Muscle of arm (tissue), 1 donor: ENCODE measurements at regions not wholly inside any gene's neighbourhood (a gene's known extent, or its start where the extent isn't known, plus 50 kb on each side); places are given as distances from the start of the nearest gene placed in this dataset.
"Not testable (repeated sequence)": the region's sequence is repeated elsewhere in the genome, so short reads cannot be mapped to it uniquely, and the experiment has no call there.

Experiments used
- DNase-seq: peaks from one replicate; pipeline ENCODE4 v3.0.0-alpha.2; 2013

DNA sequence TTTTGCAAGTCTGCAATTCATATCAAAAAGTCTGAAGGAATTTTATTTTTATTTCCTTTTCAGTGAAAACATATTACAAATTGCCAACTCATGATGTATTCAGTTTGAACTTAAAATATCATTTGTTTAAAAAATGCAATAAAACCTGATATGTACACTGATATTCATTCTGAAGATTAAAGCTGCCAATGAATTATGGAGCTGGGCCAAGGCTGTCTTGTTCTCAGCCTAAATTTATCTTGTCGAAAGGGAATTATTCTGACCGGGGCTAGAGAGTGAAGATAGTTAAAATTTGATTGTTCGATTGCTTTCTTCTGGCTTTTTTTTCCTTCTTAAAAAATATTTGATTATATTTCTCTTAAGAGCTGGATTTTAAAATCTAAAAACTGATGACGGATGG lies 54.0 kb upstream of the RBFOX1 start:
- DNase-seq, result no peak

DNA sequence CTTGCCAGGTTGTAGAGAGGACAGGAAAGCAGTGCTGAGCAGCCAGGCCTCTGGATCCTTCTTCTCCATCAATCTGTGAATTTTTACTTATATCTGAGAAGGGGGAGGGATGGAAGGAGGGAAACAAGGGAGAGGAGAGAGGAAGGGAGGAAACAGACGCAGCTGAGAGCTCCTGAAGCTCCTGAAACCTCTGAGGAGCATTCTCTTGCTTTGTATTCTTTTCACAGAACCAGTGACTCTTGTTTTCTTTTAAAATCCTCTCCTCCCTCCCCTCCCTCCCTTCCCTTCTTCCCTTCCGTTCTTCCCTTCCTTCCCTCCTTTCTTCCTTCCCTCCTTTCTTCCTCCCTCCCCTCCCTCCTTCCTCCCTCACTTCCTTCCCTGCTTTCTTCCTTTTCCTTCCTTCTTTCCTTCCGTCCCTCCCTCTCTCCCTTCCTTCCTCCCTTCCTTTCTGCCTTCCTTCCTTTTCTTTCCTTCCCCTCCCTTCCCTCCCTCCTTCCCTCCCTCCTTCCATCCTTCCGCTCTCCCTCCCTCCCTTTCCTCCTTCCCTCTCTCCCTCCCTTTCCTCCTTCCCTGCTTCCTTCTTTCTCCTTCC lies 60.0 kb upstream of the RBFOX1 start:
- no peak for DNase-seq

DNA sequence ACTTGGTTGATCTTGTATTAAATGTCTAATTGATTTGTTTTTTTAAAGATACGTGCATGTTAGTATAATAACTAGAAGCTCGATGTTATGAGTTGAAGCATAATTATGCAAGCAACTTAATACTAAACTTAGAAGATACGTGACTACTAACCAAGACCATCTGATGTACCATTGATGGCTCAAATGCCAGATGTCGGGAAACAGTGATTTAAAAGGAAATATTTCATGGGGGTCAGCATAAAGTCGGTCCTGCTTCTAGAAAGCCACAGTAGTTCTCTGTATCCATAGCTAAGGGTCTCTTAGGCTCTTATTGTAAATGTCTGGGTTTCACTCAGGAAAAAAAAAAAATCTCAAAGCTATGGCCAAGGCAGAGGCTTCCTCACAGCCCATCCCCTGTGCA lies 61.2 kb upstream of the RBFOX1 start:
- no peak for DNase-seq

DNA sequence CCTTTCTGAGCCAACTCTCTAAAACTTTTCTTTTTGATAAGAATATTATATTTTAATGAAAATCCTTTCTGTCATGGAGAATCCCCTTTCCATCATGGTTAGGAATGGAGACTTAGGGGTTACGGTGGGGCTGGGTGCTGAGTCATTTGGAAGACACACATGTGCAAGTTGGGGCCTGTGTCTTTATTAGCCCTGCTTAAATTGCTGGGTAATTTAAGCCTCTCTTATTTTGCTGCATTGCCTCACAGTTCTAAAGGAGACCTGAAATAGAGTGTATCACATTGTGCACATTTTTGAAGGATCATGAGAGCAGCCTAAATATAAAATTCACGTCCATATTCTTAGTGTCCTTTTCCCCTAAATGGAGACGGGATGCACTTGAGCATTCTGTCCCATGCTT lies 61.8 kb upstream of the RBFOX1 start:
- DNase-seq, result no peak

DNA sequence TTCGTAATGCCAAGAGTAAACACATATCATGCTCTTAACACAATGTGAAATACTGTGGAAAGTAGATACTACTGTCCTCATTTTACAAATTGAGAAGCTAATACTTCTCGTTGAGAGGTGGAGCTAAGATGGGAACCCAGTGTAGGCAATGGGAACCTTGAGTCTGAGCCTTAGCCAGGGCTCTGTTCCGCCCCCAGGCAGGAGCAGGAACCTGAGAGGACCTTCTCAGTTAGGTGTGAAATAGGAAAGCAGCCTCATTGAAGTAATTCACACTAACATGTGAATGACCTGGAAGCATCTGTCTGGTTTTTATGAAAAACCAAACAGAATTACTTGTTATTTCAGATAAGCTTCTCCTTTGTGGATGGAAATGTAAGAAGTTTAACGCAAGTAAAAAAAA lies 62.6 kb upstream of the RBFOX1 start:
- DNase-seq, result no peak

DNA sequence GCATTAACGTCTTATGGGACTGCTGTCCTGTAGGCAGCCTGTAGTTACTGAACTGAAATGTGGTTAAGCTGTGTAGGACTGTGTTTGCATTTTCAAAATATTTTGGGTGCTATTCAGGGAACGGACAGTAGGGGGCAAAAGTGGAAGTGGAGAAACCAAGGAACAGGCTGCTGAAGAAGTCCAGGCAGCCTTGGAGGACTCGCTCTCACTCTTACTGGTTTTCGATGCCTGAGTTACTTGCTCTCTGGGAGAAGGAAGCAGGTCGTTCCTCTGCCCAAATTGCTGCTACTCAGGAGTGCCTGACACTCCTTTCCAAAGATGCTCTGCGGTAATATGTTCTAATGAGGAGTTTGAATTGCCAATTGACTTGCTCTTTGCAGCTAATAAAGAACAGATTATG lies 64.5 kb upstream of the RBFOX1 start:
- DNase-seq, result peak; percentile 43

DNA sequence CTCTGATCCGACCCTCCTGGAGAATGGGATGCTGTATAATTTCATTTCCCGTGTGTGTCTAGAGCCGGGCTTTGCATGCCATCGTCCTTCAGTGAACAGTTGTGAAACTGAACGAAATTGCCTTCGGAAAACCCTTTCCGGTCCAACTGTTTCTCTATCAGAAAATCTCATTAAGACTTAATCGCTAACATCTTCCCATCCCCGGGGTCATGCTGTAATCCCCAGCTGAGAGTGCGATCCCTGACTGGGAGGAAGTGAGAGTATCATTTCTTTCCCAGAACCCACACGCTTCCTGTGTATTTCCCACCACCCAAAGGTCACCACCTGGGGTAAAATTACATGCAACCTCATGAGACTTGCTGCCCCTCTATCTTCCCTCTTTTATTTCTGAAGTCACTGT lies 75.6 kb upstream of the RBFOX1 start:
- DNase-seq, result no peak

DNA sequence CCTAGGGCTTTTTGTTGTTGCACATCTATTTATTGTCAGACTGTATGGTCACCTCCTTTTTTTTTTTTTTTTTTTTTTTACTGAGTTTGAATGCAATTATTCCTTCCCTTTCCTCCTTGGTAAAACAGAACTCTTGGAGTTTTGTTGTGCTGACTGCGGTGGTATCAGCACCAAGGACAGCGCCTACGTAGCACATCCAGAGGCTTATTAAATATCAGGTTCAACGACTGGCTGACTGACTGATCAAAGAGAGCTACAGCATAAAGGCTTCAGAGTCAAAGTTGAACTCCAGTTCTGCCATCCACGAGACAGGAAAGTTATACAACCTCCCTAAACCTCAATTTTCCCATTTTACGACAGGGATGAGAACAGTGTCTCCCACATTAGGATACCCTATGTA lies 86.1 kb upstream of the RBFOX1 start:
- peak; percentile 25 for DNase-seq

DNA sequence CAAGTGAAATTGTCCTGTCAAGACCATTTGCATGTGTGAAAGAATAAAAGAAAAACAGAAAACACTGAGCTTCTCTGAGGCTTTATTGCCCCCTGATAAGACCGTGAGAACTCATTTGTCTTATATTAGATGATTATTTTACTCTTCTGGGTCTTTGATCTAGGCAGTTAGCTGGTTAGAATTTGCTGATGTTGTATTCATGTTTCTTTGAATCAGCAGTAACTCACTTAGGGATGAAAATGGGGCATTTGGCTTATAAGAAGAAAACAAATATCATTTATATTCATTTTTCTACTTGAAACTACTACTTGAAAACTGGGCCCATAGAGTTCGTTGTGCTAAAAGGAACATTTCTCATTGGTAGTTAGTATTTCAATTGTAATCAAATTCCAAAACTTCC lies 93.1 kb upstream of the RBFOX1 start:
- DNase-seq, result no peak

DNA sequence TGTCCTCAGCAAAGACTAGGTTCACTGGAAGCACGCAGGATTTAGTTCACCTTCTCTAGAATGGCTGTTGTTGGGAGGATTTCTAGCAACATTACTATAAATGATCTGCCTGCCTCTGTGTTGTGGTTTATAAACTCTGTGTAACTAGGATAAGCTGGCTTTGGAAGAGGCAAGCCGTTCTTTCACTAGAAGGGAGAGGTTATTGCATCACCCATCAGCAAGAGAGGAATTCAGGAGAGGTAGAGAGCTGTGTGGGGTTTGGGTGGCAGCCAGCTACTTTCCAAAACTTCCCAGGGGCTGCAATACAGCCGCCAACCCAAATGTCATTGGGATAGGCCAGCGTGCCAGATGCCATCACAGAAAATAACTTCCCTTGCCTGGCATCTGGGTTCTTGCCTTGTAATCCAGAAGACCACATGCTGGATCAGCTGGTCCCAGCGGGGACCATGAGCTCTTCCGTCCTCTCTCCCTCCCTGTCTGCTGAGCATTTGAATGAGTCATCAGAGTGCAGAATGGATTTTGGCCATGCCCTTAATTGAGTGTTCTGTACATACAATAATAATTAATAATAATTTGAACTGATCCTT lies 95.7 kb upstream of the RBFOX1 start:
- DNase-seq, result no peak

DNA sequence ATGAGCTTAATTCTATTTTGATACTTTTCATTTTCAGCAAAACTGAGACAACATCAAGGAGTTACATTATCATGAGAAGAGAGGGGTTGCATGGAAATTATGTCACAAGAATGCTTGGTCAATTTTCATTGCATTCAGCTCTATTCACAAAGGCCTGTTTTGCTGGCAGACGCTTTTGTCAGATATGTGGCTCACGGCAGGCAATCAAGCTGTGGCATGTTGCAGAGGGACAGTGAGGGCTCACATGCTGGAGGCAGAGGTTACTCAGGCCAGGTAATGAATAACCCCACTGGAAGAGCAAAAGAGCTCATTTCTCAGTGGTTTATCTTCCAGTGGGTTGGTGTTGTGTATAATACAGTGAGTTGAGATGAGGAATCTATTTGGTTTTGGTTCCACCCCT lies 98.7 kb upstream of the RBFOX1 start:
- no peak for DNase-seq

DNA sequence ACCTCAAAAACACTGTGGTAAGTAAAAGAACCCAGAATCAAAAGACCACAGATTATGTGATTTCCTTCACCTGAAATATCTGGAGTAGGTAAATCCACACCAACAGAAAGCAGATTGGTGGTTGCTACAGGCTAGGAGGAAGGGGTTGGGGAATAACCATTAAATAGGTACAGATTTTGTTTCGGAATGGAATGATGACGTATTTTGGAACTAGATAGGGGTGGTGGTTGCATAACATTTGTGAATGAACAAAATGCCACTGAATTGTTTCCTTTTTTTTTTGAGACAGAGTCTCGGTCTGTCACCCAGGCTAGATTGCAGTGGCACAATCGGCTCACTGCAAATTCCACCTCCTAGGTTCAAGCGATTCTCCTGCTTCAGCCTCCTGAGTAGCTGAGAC lies 100.9 kb upstream of the RBFOX1 start:
- DNase-seq, result no peak

DNA sequence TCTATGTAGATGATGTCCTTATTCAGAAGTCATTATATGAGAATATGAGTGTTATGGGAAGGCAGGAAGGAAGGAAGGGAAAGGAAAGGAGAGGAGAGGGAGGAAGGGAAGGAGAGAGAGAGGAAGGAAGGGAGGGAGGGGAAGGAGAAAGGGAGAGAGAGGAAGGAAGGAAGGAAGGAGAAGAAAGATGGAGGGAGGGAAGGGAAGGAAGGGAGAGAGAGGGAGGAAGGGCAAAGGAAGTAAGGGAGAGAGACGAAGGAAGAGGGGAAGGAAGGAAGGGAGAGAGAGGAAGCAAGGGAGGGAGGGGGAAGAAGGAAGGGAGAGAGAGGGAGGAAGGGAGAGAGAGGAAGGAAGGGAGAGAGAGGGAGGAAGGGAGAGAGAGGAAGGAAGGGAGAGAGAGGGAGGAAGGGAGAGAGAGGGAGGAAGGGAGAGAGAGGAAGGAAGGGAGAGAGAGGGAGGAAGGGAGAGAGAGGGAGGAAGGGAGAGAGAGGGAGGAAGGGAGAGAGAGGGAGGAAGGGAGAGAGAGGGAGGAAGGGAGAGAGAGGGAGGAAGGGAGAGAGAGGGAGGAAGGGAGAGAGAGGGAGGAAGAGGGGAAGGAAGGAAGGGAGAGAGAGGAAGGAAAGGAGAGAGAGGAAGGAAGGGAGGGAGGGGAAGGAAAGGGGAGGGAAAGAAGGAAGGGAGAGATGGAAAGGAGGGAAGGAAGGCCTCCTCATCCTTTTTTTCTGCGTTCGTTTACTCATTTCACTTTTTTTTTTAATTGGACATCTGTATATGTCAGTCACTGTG lies 103.0 kb upstream of the RBFOX1 start:
- not testable (repeated sequence) for DNase-seq

DNA sequence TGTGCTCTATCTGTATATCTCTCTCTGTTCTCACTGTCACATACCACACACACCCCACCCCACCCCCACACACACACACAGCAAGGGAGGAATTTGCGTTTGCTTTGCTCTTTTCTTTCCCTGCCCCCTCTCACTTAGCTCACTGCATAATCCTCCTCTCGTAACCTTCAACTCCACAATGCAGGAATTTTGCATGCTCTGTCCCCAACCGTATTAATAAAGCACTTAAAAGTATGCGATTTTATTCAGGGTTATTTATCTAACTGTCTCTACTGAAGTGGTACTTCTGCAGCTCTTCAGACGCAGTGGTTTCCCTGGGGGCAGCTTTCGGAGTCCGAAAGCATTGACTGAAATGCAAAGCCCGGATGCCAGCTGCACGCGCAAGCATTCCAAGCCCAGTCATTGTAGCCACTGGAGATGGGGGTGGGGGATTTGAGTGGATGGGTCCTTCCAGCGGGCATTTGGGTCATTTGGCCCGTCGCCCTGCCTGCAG lies 105.4 kb upstream of the RBFOX1 start:
- no peak for DNase-seq

DNA sequence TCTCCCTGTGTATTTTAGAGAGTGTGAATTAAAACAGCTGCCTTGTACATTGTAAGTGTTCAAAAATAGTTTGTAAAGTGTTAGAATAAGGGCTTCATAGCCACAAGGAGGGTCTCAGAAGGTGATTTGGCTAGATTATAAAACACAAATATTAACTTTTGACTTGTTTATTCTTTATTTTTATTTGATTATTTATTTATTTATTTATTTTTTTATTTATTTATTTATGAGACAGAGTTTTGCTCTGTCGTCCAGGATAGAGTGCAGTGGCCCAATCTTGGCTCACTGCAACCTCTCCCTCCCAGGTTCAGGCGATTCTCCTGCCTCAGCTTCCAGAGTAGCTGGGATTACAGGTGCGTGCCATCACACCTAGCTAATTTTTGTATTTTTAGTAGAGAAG lies 111.5 kb upstream of the RBFOX1 start:
- no peak for DNase-seq

DNA sequence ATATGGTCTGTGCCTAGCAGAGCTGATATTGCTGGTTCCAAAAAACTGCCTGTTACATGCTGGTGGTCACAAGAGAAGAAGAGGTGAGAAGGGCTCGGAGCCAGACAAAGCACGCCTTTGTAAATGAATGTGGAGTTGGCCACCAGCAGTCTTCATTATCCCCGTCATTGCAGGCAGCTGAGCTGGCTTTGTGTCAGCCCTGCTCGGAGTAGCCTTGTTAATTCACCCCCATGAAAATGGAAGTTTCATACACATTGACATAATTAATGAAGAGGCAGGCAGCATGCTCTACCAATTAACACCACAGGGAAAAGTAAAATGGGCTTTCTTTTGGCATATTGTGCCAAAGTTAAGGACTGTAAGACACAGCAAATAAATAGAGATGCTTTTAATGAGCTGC lies 113.7 kb upstream of the RBFOX1 start:
- no peak for DNase-seq

DNA sequence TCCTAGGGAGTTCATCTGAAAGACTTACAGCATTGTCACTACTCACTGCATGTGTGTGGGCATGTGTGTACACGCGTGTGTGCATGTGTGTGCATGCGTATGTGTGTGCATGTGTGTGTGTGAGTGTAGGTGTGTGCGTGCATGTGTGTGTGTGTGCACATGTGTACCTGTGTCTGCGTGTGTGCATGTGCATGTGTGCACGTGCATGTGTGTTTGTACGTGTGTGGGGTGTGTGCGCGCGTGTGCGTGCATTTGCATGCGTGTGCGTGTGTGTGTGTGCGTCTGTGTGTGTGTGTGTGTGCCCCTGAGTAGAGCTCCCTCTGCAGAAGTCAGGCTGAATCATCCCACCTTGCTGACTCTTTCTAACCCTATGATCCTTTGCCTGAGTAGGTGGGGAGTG lies 114.8 kb upstream of the RBFOX1 start:
- no peak for DNase-seq

DNA sequence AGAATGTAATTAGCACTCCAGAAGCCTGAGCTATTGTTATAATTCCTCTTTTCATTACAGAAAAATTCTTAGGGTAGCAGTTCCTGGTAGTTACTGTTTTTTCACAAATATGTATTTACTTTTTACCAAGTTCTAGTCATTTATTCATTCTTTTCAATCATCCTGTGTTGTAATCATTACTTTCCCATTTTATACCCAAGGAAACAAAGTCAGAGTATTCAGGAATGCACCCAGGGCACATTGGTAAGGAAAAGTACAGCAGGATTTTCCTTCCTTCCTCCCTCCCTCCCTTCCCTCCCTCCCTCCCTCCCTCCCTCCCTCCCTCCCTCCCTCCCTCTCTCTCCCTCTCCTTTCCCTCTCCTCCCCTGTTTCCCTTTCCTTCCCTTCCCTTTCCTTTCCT lies 115.9 kb upstream of the RBFOX1 start:
- no peak for DNase-seq

DNA sequence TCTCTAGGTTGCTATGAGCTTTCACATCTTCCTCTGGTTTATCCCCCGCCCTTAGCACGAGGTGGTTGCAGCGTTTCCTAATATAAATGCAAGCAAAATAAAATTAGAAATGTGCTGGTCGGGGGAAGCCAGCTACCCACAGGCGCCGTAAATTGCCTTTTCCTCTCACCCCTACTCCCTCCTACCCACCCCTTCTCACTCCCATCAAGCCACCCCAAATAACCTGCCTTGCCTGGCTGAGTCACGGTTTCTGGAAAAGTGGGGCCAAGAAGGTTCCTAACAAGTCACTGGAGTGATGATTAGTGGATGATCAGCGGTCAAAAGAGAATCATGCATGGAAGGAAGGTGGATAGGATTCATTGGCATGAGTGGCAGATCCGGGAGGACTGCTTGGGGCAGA lies 120.9 kb upstream of the RBFOX1 start:
- DNase-seq, result no peak

DNA sequence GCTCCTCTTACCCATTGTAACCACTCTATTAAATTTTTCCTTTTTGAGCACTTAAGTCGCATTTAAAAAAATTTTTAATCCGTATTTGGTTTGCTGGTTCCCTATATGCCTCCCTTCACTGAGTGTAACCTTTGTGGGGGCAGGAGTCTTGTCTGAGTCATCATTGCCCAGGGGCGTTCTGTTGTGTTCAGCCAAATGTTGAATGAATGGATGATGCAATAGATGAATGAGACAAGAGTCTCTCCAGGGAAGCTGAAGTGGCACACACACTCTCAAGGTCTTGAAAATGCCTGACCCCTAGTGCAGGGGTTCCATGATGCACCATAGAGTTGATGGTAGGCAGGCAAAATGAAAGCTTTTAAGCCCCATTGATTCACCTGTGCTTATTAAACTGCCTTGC lies 123.0 kb upstream of the RBFOX1 start:
- DNase-seq, result no peak

DNA sequence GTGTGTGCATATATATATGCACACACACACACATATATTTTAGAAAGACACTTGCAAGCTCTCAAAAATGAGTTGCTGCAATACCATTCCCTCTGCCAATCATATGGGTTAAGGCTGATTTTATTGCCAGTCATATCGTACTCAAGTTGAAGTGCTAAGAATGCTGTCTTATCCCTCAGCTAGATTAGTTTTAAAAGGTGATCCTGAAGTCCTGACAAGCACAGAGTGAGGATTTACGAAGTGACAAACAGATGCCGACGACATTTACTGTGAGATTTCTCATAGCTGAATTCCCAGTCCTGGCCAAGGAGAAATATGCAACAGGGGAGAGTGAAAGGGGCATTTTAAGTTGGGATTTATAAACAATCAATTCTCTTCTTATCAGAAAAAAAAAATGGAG lies 126.2 kb upstream of the RBFOX1 start:
- DNase-seq, result no peak

DNA sequence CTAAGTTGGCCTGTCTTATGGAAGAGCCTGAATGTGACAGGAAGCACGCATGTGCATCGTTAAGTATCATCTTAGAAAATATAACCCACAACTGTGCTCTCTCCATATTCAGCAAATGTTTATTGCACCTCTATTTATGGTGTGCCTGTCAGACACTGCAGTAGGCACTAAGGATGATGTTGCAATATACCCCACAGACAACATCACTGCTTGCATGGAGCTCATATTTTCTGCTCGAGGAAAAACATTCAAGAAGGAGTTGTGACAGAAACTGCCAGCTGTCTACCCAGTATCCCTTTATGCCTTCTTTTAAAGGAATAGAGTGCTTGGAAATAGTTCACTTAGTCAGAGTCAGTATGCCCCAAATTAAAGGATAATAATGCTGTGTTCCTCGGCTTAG lies 132.3 kb upstream of the RBFOX1 start:
- no peak for DNase-seq

DNA sequence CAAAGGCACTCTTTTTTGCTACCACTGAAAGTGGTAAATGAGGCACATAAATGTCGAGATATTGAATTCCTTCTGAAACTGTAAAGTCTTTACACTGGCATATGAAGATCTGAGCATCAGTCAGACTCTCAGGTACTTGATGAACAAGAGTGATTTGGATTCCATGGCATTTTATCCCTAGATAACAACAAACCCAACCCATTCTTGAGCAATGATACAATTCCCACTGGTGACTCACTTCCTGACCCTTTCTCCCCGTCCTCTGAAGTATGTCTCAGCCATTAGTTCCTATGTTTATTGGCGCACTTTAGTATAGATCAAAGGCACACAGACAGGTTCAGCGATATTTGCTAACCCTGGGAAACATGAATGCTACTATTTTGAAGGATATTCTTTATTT lies 147.0 kb upstream of the RBFOX1 start:
- no peak for DNase-seq

DNA sequence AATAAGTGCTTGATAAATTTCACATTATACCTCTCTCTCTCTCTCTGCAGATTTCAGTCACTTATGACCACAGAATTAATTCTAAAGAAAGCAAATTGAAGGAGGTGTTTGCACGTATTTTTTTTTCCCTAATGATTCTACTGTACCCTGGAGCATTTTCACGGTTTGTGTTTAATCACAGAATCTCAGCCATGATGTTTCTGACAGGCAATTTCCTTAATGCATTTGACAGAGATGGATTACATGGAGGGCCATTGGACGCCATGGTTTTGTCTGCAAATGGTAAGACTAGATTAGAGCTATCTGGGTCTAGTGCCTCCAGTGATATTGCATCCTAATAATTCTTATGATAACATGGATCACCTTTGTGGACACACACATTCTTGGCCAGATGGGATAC lies 147.5 kb upstream of the RBFOX1 start:
- DNase-seq, result no peak
